ENCODE measurements at regions not wholly inside any gene's neighbourhood (a gene's known extent, or its start where the extent isn't known, plus 50 kb on each side); places are given as distances from the start of the nearest gene placed in this dataset.

DNA sequence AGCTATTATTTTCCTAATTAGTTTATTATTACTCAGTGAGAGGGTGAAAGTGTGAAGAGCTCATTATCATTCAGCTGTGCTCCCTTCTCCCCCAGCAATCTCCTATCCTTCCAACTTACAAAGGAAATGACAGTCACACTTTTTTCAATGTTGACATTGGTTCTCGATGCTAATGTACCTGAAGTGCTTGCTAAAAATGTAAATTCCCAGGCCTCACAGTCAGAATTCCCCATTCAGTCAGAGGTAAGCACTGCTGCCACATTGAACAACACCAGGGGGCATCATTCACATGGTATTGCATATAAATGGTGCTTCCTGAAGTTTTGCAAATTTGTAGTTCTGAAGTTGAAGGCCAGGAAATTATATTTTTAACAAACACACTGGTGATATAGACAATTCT is 132.7 kb upstream of the FOXD3 start:
- TF ChIP-seq EZH2phosphoT487 (IDR thresholded peaks at IDR 0.05; ENCODE audit: borderline replicate concordance, low read depth, low read length): no peak
- TF ChIP-seq, protein P1, sequence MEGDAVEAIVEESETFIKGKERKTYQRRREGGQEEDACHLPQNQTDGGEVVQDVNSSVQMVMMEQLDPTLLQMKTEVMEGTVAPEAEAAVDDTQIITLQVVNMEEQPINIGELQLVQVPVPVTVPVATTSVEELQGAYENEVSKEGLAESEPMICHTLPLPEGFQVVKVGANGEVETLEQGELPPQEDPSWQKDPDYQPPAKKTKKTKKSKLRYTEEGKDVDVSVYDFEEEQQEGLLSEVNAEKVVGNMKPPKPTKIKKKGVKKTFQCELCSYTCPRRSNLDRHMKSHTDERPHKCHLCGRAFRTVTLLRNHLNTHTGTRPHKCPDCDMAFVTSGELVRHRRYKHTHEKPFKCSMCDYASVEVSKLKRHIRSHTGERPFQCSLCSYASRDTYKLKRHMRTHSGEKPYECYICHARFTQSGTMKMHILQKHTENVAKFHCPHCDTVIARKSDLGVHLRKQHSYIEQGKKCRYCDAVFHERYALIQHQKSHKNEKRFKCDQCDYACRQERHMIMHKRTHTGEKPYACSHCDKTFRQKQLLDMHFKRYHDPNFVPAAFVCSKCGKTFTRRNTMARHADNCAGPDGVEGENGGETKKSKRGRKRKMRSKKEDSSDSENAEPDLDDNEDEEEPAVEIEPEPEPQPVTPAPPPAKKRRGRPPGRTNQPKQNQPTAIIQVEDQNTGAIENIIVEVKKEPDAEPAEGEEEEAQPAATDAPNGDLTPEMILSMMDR (conservative IDR thresholded peaks at IDR 0.05; ENCODE audit: low read length): peak; percentile 35; the same call in 1 of the 2 replicates

Data from OCI-LY7 (cell line).